GM12891 (cell line): ENCODE measurements at regions not wholly inside any gene's neighbourhood (a gene's known extent, or its start where the extent isn't known, plus 50 kb on each side); places are given as distances from the start of the nearest gene placed in this dataset.

ENCODE experiments used
- PAX5 ChIP-seq: IDR thresholded peaks from 2 replicates; pipeline ENCODE4 v1.6.1; 2011; ENCODE audit warnings: low read length, moderate library complexity, mild to moderate bottlenecking; ENCODE audit not compliant: insufficient read depth, severe bottlenecking
- POLR2A ChIP-seq: IDR thresholded peaks from 2 replicates; pipeline ENCODE4 v1.6.1; 2011; ENCODE audit warnings: low read depth, low read length, control low read depth
- POLR2AphosphoS5 ChIP-seq: IDR thresholded peaks from 2 replicates; pipeline ENCODE4 v1.6.1; 2011; ENCODE audit warnings: low read depth, low read length, control low read depth
- POU2F2 ChIP-seq: IDR thresholded peaks from 2 replicates; pipeline ENCODE4 v1.6.1; 2011; ENCODE audit warnings: low read depth, mild to moderate bottlenecking, control low read depth, low read length, moderate library complexity
- SPI1 ChIP-seq: IDR thresholded peaks from 2 replicates; pipeline ENCODE4 v1.6.1; 2011; ENCODE audit warnings: low read depth, low read length, control low read depth
- TAF1 ChIP-seq: IDR thresholded peaks from 2 replicates; pipeline ENCODE4 v1.6.1; 2011; ENCODE audit warnings: low read depth, low read length, control low read depth

DNA sequence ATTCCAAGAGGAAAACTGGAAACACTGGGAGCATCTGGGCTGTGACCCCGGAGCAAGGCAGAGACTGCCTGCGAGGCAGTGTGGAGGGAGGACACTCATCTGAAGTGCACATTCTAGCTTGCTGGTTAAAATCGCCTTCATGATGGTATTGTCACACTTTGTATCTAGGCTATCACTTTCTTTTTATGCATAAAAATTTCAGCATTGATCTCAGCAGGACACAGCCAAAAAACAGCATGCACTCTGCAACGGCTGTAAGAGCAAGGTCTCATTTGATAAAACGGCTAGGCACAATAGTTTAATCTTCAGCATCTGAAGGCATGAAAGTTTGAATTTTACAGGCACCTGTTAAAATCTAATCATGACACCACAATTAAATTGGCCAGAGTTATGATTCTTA, 110.8 kb upstream of the IRX1 start:
- TF ChIP-seq POLR2A: no peak
- TF ChIP-seq POLR2AphosphoS5: no peak
- TF ChIP-seq TAF1: no peak
- TF ChIP-seq POU2F2: no peak
- TF ChIP-seq SPI1: no peak
- TF ChIP-seq PAX5: no peak
